ENCODE measurements at regions not wholly inside any gene's neighbourhood (a gene's known extent, or its start where the extent isn't known, plus 50 kb on each side); places are given as distances from the start of the nearest gene placed in this dataset.

DNA sequence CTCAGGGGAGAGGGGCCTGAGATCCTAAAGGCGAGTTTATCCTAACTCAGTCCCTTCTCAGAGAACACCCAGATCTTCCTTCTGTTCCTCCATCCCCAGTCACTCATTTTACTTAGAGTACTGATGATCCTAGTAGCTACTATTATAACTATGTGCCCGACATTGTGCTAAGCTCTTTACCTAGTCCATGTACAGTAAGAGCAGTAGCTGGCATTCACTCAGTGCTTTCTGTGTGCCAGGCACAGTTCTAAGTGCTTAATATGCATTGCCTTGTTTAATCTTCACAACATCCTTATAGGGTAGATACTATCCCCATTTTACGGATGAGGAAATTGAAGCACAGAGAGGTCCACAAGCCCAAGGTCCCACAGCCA lies 58.3 kb downstream of the FRMPD3 start:
- TF ChIP-seq, protein P1, sequence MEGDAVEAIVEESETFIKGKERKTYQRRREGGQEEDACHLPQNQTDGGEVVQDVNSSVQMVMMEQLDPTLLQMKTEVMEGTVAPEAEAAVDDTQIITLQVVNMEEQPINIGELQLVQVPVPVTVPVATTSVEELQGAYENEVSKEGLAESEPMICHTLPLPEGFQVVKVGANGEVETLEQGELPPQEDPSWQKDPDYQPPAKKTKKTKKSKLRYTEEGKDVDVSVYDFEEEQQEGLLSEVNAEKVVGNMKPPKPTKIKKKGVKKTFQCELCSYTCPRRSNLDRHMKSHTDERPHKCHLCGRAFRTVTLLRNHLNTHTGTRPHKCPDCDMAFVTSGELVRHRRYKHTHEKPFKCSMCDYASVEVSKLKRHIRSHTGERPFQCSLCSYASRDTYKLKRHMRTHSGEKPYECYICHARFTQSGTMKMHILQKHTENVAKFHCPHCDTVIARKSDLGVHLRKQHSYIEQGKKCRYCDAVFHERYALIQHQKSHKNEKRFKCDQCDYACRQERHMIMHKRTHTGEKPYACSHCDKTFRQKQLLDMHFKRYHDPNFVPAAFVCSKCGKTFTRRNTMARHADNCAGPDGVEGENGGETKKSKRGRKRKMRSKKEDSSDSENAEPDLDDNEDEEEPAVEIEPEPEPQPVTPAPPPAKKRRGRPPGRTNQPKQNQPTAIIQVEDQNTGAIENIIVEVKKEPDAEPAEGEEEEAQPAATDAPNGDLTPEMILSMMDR (conservative IDR thresholded peaks at IDR 0.05; ENCODE audit: low read length): no peak
- no peak for TF ChIP-seq EZH2phosphoT487 (IDR thresholded peaks at IDR 0.05; ENCODE audit: borderline replicate concordance, low read depth, low read length)
